H1 (cell line): ENCODE measurements at regions not wholly inside any gene's neighbourhood (a gene's known extent, or its start where the extent isn't known, plus 50 kb on each side); places are given as distances from the start of the nearest gene placed in this dataset.

Source experiments
- CTCF ChIA-PET: fragments of 300-600 bp; sonication (Branson Sonifier 250); formaldehyde crosslinking; loops from one replicate; lab custom pipeline; 2021; ENCODE audit not compliant: partially characterized antibody; lab: Charles Lee
- POLR2A ChIA-PET: fragments of 300-600 bp; sonication (Branson Sonifier 250); formaldehyde crosslinking; loops from one replicate; lab custom pipeline; 2021; ENCODE audit warnings: inconsistent platforms; ENCODE audit not compliant: partially characterized antibody; lab: Charles Lee
- DNase-seq, 2 experiments: peaks; one replicate each; pipeline versions ENCODE4 v3.0.0 to v3.0.0-alpha.2; 2010 to 2022; ENCODE audit warnings: low spot score in 2 of 2, low read depth in 1 of 2, mixed read lengths in 1 of 2
- FAIRE-seq: peaks from 2 replicates; lab custom pipeline; 2011; peaks lifted over from hg19 to GRCh38; lab: Jason Lieb, UNC
- H2AFZ ChIP-seq: 2 replicates; pipeline ENCODE4 v1.8.1; 2012; ENCODE audit warnings: low read length, inconsistent platforms
- H2AK5ac ChIP-seq: 2 replicates; pipeline ENCODE4 v1.6.1; 2013; ENCODE audit warnings: low read depth, low read length
- H2BK120ac ChIP-seq: replicated peaks from 2 replicates; pipeline ENCODE3; 2013; ENCODE audit warnings: low read depth, low read length, inconsistent platforms
- H2BK12ac ChIP-seq: 2 replicates; pipeline ENCODE4 v1.6.1; 2013; ENCODE audit warnings: low read depth, low read length
- H2BK15ac ChIP-seq: 2 replicates; pipeline ENCODE4 v1.6.1; 2013; ENCODE audit warnings: low read length
- H2BK20ac ChIP-seq: 2 replicates; pipeline ENCODE4 v1.6.1; 2013; ENCODE audit warnings: low read length
- H2BK5ac ChIP-seq: 2 replicates; pipeline ENCODE4 v1.6.1; 2013; ENCODE audit warnings: low read depth, low read length
- H3K14ac ChIP-seq: 2 replicates; pipeline ENCODE4 v1.6.1; 2013; ENCODE audit warnings: inconsistent platforms; ENCODE audit not compliant: insufficient read length
- H3K18ac ChIP-seq: 2 replicates; pipeline ENCODE4 v1.6.1; 2013; ENCODE audit warnings: low read length; ENCODE audit errors: extremely low read depth
- H3K23ac ChIP-seq: 2 replicates; pipeline ENCODE4 v1.6.1; 2013; ENCODE audit warnings: inconsistent platforms; ENCODE audit not compliant: insufficient read length
- H3K23me2 ChIP-seq: 2 replicates; pipeline ENCODE4 v1.6.1; 2013; ENCODE audit warnings: low read depth, low read length
- H3K27ac ChIP-seq: 2 replicates; pipeline ENCODE4 v1.6.1; 2011; ENCODE audit warnings: low read depth, low read length, inconsistent platforms
- H3K27me3 ChIP-seq, 4 experiments: replicated peaks in 1 of 4; 1 replicate in 1 of 4; 2 replicates in 3 of 4; pipeline versions ENCODE4 v1.6.1 to v1.8.1; 2011 to 2013; ENCODE audit warnings: low read length in 3 of 4, mild to moderate bottlenecking in 3 of 4, inconsistent platforms in 2 of 4, mixed read lengths in 2 of 4, moderate library complexity in 1 of 4; ENCODE audit not compliant: control insufficient read depth in 3 of 4, insufficient read depth in 3 of 4; ENCODE audit errors: extremely low read depth in 1 of 4
- H3K36me3 ChIP-seq, 4 experiments: 2 replicates each; pipeline versions ENCODE4 v1.6.1 to v1.8.1; 2011 to 2013; ENCODE audit warnings: mild to moderate bottlenecking in 4 of 4, low read length in 3 of 4, moderate library complexity in 2 of 4, control low read depth in 1 of 4, inconsistent platforms in 1 of 4; ENCODE audit not compliant: insufficient read depth in 4 of 4, control insufficient read depth in 2 of 4
- H3K4ac ChIP-seq: replicated peaks from 2 replicates; pipeline ENCODE3; 2013; ENCODE audit warnings: low read length, low read depth, mixed read lengths, inconsistent platforms; ENCODE audit not compliant: insufficient read length
- H3K4me1 ChIP-seq, 4 experiments: replicated peaks in 1 of 4; 1 replicate in 1 of 4; 2 replicates in 3 of 4; pipeline versions ENCODE4 v1.6.1 to v1.8.1; 2011 to 2013; ENCODE audit warnings: low read length in 3 of 4, inconsistent platforms in 2 of 4, mixed read lengths in 1 of 4; ENCODE audit not compliant: insufficient read depth in 4 of 4, control insufficient read depth in 3 of 4
- H3K4me2 ChIP-seq, 2 experiments: 2 replicates each; pipeline versions ENCODE4 v1.6.1 to v1.8.1; 2011 to 2013; ENCODE audit warnings: low read depth in 2 of 2, low read length in 2 of 2, control low read depth in 1 of 2, inconsistent platforms in 1 of 2, mild to moderate bottlenecking in 1 of 2; ENCODE audit not compliant: insufficient read depth in 1 of 2
- H3K4me3 ChIP-seq, 4 experiments: fragments of 200-600, 300-600 bp in 1 of 4; sonication (generic), shearing (Covaris generic), sonication (Bioruptor Twin) in 1 of 4; 2 replicates each; pipeline versions ENCODE4 v1.5.1 to v1.8.1; 2011 to 2016; ENCODE audit warnings: low read length in 4 of 4, low read depth in 3 of 4, control low read depth in 2 of 4, inconsistent platforms in 2 of 4, mild to moderate bottlenecking in 2 of 4, mixed read lengths in 1 of 4, moderate library complexity in 1 of 4; ENCODE audit not compliant: insufficient read depth in 2 of 4; ENCODE audit errors: extremely low read depth in 1 of 4
- H3K56ac ChIP-seq: replicated peaks from 2 replicates; pipeline ENCODE3; 2013; ENCODE audit warnings: low read depth, mild to moderate bottlenecking, mixed read lengths, low read length, inconsistent platforms; ENCODE audit not compliant: insufficient read length
- H3K79me1 ChIP-seq: 2 replicates; pipeline ENCODE4 v1.6.1; 2013; ENCODE audit warnings: low read depth, low read length, control low read depth
- H3K79me2 ChIP-seq, 2 experiments: 2 replicates each; pipeline versions ENCODE4 v1.6.1 to v1.8.1; 2012 to 2013; ENCODE audit warnings: low read length in 2 of 2, mild to moderate bottlenecking in 2 of 2, inconsistent platforms in 1 of 2; ENCODE audit not compliant: insufficient read depth in 2 of 2, control insufficient read depth in 1 of 2
- H3K9ac ChIP-seq, 4 experiments: replicated peaks in 1 of 4; 1 replicate in 1 of 4; 2 replicates in 3 of 4; pipeline versions ENCODE4 v1.6.1 to v1.8.1; 2011 to 2013; ENCODE audit warnings: low read depth in 3 of 4, low read length in 3 of 4, control low read depth in 2 of 4, mild to moderate bottlenecking in 2 of 4, moderate library complexity in 2 of 4, inconsistent platforms in 1 of 4; ENCODE audit errors: extremely low read depth in 1 of 4
- H3K9me3 ChIP-seq, 2 experiments: 2 replicates each; pipeline versions ENCODE4 v1.6.1 to v1.8.1; 2012 to 2013; ENCODE audit warnings: mild to moderate bottlenecking in 2 of 2, moderate library complexity in 2 of 2, control low read depth in 1 of 2, inconsistent platforms in 1 of 2, low read depth in 1 of 2, low read length in 1 of 2, mixed read lengths in 1 of 2; ENCODE audit not compliant: insufficient read depth in 2 of 2
- H4K20me1 ChIP-seq, 2 experiments: replicated peaks in 1 of 2; 2 replicates each; pipeline versions ENCODE3 to v1.8.1; 2011 to 2013; ENCODE audit warnings: inconsistent platforms in 2 of 2, low read length in 2 of 2, mild to moderate bottlenecking in 1 of 2; ENCODE audit not compliant: insufficient read depth in 2 of 2, control insufficient read depth in 1 of 2
- H4K5ac ChIP-seq: 2 replicates; pipeline ENCODE4 v1.6.1; 2013; ENCODE audit warnings: low read length, low read depth, mixed read lengths, inconsistent platforms; ENCODE audit not compliant: insufficient read length
- H4K8ac ChIP-seq: 2 replicates; pipeline ENCODE4 v1.8.0; 2013; ENCODE audit warnings: mild to moderate bottlenecking, moderate library complexity, low read length, inconsistent platforms; ENCODE audit not compliant: insufficient read depth; ENCODE audit errors: extremely low read depth
- H4K91ac ChIP-seq: replicated peaks from 2 replicates; pipeline ENCODE3; 2013; ENCODE audit warnings: low read length, mixed read lengths, inconsistent platforms; ENCODE audit not compliant: insufficient read length
- SUZ12 ChIP-seq: fragments of 200-600 bp; sonication (generic); IDR thresholded peaks from 2 replicates; pipeline ENCODE4 v1.6.1; 2012; ENCODE audit warnings: mild to moderate bottlenecking, inconsistent platforms, low read length, moderate library complexity, mixed read lengths
- WGBS, 2 experiments: shearing (Covaris generic) in 1 of 2; methylation state at CpG; one replicate each; pipeline versions ENCODE4 v1.1.6 to v1.1.7; 2013 to 2015; ENCODE audit warnings: low lambda C conversion rate in 2 of 2, mixed read lengths in 2 of 2, inconsistent platforms in 1 of 2, low coverage in 1 of 2, missing lambda C conversion rate in 1 of 2; ENCODE audit not compliant: insufficient replicate concordance in 2 of 2, insufficient coverage in 1 of 2, insufficient read length in 1 of 2; ENCODE audit errors: extremely low coverage in 1 of 2, missing lambda C conversion rate in 1 of 2; 5-methylcytosine and 5-hydroxymethylcytosine counted together

DNA sequence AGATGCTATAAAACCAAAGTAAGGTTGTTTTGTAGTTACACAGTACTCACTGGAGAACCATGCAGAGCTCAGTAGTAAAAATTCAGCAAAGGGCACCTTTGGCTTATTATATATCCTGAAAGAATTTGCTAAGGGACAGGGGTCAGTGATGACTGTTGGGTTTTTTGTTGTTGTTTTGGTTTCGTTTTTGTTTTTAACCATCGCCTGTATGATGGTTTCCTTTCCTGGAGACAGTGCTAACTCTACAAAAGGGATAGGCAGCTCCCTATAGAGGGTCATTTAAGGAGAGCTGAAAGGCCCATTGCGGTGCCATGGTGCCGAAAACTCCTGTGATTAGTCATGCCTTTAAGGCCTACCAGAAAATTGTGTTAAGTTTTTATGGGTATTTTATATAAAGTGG lies 118.2 kb upstream of the GOLIM4 start:
- H3K18ac ChIP-seq, result no peak overlapping the region
- no peak overlapping the region for H3K4ac ChIP-seq
- H2BK12ac ChIP-seq, result no peak overlapping the region
- H4K5ac ChIP-seq, result no peak overlapping the region
- no peaks in the 10 kb centered on the region for H4K20me1 ChIP-seq
- no peaks in the 10 kb centered on the region for H3K36me3 ChIP-seq
- no peaks in the 10 kb centered on the region for H3K27me3 ChIP-seq
- no peak for DNase-seq
- H2BK20ac ChIP-seq, result no peak overlapping the region
- H3K4me1 ChIP-seq, result no peaks in the 10 kb centered on the region
- no peak overlapping the region for H3K14ac ChIP-seq
- no peak overlapping the region for H2BK120ac ChIP-seq
- H2BK15ac ChIP-seq, result no peak overlapping the region
- no peak overlapping the region for H3K4me3 ChIP-seq
- FAIRE-seq, result no peak
- no peak overlapping the region for H3K9ac ChIP-seq
- H2AK5ac ChIP-seq, result no peak overlapping the region
- ChIA-PET CTCF (interaction anchor here (1.1 to 5.0 kb wide), 5 partner anchors 166 to 634 kb away, joined by 3 to 64 read pairs (median 4); no protein-coding TSS in a partner anchor), POLR2A (no interaction called here)
- H2AFZ ChIP-seq, result no peak overlapping the region
- WGBS, 2 experiments, result 92% methylated on average over 4 of the region's 4 CpGs; no CpG with 5 or more reads in 1 of the 2 experiments
- H2BK5ac ChIP-seq, result no peak overlapping the region
- no peak overlapping the region for H3K23ac ChIP-seq
- no peak overlapping the region for H4K8ac ChIP-seq
- H3K23me2 ChIP-seq, result no peaks in the 10 kb centered on the region
- H3K79me2 ChIP-seq, result no peaks in the 10 kb centered on the region
- H3K27ac ChIP-seq, result no peak overlapping the region
- H3K9me3 ChIP-seq, result no peaks in the 10 kb centered on the region
- no peak overlapping the region for H3K56ac ChIP-seq
- H3K4me2 ChIP-seq, result no peak overlapping the region
- H4K91ac ChIP-seq, result no peak overlapping the region
- no peaks in the 10 kb centered on the region for H3K79me1 ChIP-seq
- no peak for TF ChIP-seq SUZ12
